ENCODE measurements at regions not wholly inside any gene's neighbourhood (a gene's known extent, or its start where the extent isn't known, plus 50 kb on each side); places are given as distances from the start of the nearest gene placed in this dataset.

DNA sequence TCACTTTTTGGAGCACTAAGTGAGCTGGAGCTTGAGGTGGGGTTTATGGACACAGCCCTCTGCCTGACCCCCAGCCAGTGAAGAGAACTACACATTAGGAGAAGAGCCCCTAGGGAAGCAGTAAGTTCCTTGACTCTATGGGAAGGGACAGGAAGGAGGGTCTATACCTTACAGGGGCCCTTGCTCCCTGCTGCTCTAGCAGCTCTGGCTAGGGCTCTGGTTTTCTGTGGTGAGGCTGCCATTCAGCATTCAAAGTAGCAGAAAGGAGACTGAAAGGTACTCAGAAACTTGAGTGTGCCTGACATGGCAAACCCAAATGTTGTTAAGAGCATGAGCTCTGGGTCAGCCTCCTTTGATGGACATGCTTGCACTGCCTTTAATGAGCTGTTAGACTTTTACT, 144.0 kb upstream of the KIT start:
- Histone ChIP-seq H3K27me3 (no peaks in the 10 kb centered on the region), H3K27ac (no peak overlapping the region), H3K4me3 (no peak overlapping the region), H3K36me3 (no peaks in the 10 kb centered on the region), H3K9me3 (ENCODE audit: low read depth) (no peaks in the 10 kb centered on the region), H3K4me1 (ENCODE audit: low read depth) (peaks cover 18% of the 10 kb centered on the region)
- DNase-seq (ENCODE audit: low read depth in 1 of 2, low spot score in 1 of 2) = no peak
- TF ChIP-seq, protein P1, sequence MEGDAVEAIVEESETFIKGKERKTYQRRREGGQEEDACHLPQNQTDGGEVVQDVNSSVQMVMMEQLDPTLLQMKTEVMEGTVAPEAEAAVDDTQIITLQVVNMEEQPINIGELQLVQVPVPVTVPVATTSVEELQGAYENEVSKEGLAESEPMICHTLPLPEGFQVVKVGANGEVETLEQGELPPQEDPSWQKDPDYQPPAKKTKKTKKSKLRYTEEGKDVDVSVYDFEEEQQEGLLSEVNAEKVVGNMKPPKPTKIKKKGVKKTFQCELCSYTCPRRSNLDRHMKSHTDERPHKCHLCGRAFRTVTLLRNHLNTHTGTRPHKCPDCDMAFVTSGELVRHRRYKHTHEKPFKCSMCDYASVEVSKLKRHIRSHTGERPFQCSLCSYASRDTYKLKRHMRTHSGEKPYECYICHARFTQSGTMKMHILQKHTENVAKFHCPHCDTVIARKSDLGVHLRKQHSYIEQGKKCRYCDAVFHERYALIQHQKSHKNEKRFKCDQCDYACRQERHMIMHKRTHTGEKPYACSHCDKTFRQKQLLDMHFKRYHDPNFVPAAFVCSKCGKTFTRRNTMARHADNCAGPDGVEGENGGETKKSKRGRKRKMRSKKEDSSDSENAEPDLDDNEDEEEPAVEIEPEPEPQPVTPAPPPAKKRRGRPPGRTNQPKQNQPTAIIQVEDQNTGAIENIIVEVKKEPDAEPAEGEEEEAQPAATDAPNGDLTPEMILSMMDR (IDR thresholded peaks at IDR 0.05; ENCODE audit: low read depth, low read length) = no peak

DNA sequence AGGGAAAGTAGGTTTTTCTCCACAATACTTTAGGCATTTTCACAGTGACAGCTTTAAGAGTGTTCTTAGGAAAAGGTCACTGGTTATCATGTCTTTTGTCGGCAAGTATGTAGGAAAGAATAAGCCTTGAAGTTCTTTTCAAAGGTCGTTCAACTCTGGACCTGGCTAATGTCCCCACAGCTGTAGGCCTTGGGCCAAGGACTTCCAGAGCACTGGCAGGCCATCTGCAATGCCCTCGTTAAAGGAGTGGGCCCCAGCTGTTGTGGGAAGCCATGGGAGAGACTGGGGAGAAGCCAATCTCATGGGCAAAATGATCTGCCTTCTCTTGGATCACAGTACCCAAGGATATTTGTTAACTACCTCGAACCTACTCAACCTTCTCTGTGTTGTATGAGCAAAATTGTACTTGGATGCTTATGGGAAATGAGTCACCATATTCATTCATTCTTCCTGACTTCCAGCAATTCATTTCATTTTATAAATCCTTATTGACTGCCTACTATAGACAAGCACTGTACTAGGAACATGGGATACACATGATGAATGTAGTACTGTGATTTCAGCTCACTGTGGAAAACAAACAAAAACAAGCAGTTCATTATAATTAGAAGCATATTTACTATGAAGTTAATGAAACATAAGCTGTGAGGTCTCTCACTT, 141.1 kb upstream of the KIT start:
- no peaks in the 10 kb centered on the region for H3K36me3 ChIP-seq
- H3K4me3 ChIP-seq = no peak overlapping the region
- DNase-seq (ENCODE audit: low read depth in 1 of 2, low spot score in 1 of 2) = peak in 1 of 2 donors; percentile 81
- peak overlapping the region; percentile 66 for H3K27ac ChIP-seq
- no peaks in the 10 kb centered on the region for H3K9me3 ChIP-seq (ENCODE audit: low read depth)
- TF ChIP-seq, protein P1 (IDR thresholded peaks at IDR 0.05; ENCODE audit: low read depth, low read length) = no peak
- no peaks in the 10 kb centered on the region for H3K27me3 ChIP-seq
- H3K4me1 ChIP-seq (ENCODE audit: low read depth) = peaks cover 18% of the 10 kb centered on the region

DNA sequence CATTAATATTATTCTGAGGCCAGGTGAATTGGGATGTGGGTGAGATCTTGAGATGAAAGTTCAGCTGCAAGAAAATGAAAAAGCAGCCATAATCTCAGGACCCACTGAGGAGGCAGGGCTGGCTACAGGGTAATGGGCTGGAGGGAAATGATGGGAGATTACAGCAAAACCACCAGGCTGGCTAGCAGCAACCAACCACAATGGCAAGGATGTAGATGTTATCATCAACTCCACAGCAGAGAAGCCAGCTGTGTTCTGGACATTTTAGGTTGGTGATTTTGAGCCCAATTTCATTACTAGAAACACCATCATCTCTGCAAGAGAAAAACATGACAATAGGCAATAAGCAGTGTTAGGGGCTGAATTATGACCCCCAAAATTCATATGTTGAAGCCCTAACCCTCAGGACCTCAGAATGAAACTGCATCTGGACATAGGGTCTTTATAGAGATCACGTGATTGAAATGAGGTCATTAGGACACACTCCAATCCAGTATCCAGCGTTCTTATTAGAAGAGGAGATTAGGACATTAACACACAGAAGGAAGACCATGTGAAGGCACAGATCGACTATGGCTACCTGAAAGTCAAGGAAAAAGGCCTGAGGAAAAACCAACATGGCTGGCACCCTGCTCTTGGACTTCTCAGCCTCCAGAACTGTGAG, 139.8 kb upstream of the KIT start:
- Histone ChIP-seq H3K27me3 (no peaks in the 10 kb centered on the region), H3K27ac (no peak overlapping the region), H3K9me3 (ENCODE audit: low read depth) (no peaks in the 10 kb centered on the region), H3K4me3 (no peak overlapping the region), H3K36me3 (no peaks in the 10 kb centered on the region), H3K4me1 (ENCODE audit: low read depth) (peaks cover 18% of the 10 kb centered on the region)
- no peak for DNase-seq (ENCODE audit: low read depth in 1 of 2, low spot score in 1 of 2)
- TF ChIP-seq, protein P1 (IDR thresholded peaks at IDR 0.05; ENCODE audit: low read depth, low read length) = no peak

DNA sequence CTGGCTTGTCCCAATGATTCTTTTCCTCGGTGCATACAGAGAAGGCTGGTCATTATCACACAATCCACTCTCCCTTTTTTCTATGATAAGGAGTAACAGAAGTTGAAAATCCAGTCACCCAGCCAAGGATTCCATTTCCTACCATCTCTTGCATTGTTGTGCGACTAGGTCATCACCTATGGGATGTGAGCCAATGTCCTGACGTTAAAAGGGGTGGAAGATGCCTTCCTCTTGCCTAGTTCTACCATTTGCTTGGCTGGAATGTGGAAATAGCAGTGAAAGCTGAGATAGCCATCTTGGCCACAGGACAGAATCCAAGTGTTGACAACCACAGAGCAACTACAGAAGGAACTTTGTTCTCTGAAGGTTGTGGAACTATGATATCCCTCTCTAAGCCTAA, 132.2 kb upstream of the KIT start:
- H3K4me3 ChIP-seq = no peak overlapping the region
- TF ChIP-seq, protein P1 (IDR thresholded peaks at IDR 0.05; ENCODE audit: low read depth, low read length) = no peak

DNA sequence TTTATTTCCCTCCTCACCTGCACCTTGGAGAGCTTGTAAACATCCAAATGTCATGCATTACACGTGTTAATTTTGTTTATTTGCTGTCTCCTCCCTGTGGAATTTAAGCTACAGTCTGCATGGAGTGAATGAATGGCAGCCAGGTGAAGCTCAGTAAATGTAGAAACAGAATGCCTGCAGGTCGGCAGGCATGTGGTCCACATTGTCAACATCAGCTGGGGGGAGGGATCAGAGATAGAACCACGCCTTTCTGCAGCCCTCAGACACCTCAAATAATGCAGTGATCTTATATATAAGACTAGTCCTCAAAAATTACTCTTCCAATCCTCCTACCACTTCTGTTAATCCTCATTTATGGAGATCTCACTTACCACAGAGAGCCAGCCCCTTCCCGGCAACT, 131.2 kb upstream of the KIT start:
- Histone ChIP-seq H3K4me1 (ENCODE audit: low read depth) (no peaks in the 10 kb centered on the region), H3K27ac (no peak overlapping the region), H3K36me3 (no peaks in the 10 kb centered on the region), H3K4me3 (no peak overlapping the region), H3K27me3 (no peaks in the 10 kb centered on the region), H3K9me3 (ENCODE audit: low read depth) (no peaks in the 10 kb centered on the region)
- DNase-seq (ENCODE audit: low read depth in 1 of 2, low spot score in 1 of 2) = no peak
- TF ChIP-seq, protein P1 (IDR thresholded peaks at IDR 0.05; ENCODE audit: low read depth, low read length) = no peak

More for the DNA sequence above, 132.2 kb upstream of the KIT start:
- no peaks in the 10 kb centered on the region for H3K4me1 ChIP-seq (ENCODE audit: low read depth)
- no peaks in the 10 kb centered on the region for H3K36me3 ChIP-seq
- no peak overlapping the region for H3K27ac ChIP-seq
- H3K9me3 ChIP-seq (ENCODE audit: low read depth) = no peaks in the 10 kb centered on the region
- DNase-seq (ENCODE audit: low read depth in 1 of 2, low spot score in 1 of 2) = peak in 1 of 2 donors; percentile 95
- H3K27me3 ChIP-seq = no peaks in the 10 kb centered on the region

Measured in cardiac muscle cell (in vitro differentiated cells and primary cell).